AG04450 (cell line): ENCODE measurements at regions not wholly inside any gene's neighbourhood (a gene's known extent, or its start where the extent isn't known, plus 50 kb on each side); places are given as distances from the start of the nearest gene placed in this dataset.

Source experiments
- CTCF ChIA-PET: fragments of 300-600, 350-600 bp; formaldehyde crosslinking; extraction: SDS; loops from one replicate; lab custom pipeline; 2022; ENCODE audit warnings: antibody characterized with exemption, inconsistent platforms; lab: Charles Lee
- POLR2A ChIA-PET: fragments of 350-600 bp; formaldehyde crosslinking; extraction: SDS; loops from one replicate; lab custom pipeline; 2021; ENCODE audit warnings: antibody characterized with exemption, inconsistent platforms; lab: Yijun Ruan, JAX
- DNase-seq: peaks from one replicate; pipeline ENCODE4 v3.0.0-alpha.2; 2011; ENCODE audit warnings: low read depth, low spot score
- H3K27ac ChIP-seq: one replicate; pipeline ENCODE4 v1.5.1; 2012; ENCODE audit warnings: low read depth, low read length, control low read depth
- H3K27me3 ChIP-seq: one replicate; pipeline ENCODE4 v1.6.0; 2012; ENCODE audit warnings: low read length; ENCODE audit not compliant: control insufficient read depth, insufficient read depth
- H3K4me3 ChIP-seq: 2 replicates; pipeline ENCODE4 v1.5.1; 2011; ENCODE audit warnings: mild to moderate bottlenecking, low read depth, low read length, control low read depth
- H3K9me3 ChIP-seq: 2 replicates; pipeline ENCODE4 v1.5.1; 2012; ENCODE audit warnings: low read length; ENCODE audit not compliant: control insufficient read depth, insufficient read depth
- CTCF ChIP-seq: IDR thresholded peaks from 2 replicates; pipeline ENCODE4 v1.5.1; 2011; ENCODE audit warnings: low read depth, low read length, control low read depth, inconsistent platforms

GRCh38 chr6:163651915-163652668, 237.6 kb downstream of the QKI start:
- Histone ChIP-seq H3K4me3 (no peak overlapping the region), H3K27ac (no peak overlapping the region), H3K9me3 (peaks cover 4% of the 10 kb centered on the region; the same call in 1 of the 2 replicates), H3K27me3 (no peaks in the 10 kb centered on the region)
- CTCF ChIA-PET: no interaction called here
- POLR2A ChIA-PET: no interaction called here
- DNase-seq: no peak
- no peak for TF ChIP-seq CTCF

GRCh38 chr6:163651426-163651825, 236.9 kb downstream of the QKI start:
- no peak overlapping the region for H3K4me3 ChIP-seq
- peaks cover 4% of the 10 kb centered on the region; the same call in 1 of the 2 replicates for H3K9me3 ChIP-seq
- no peak for DNase-seq
- no peak for TF ChIP-seq CTCF
- no peaks in the 10 kb centered on the region for H3K27me3 ChIP-seq
- CTCF ChIA-PET: no interaction called here
- no peak overlapping the region for H3K27ac ChIP-seq
- POLR2A ChIA-PET: no interaction called here

- Histone ChIP-seq H3K9me3 (peaks cover 5% of the 10 kb centered on the region), H3K4me3 (no peak overlapping the region), H3K27me3 (no peaks in the 10 kb centered on the region), H3K27ac (no peak overlapping the region)
- DNase-seq: no peak
- POLR2A ChIA-PET: no interaction called here
- CTCF ChIA-PET: no interaction called here
- no peak for TF ChIP-seq CTCF
These were observed 234.3 kb downstream of the QKI start for GRCh38 chr6:163648868-163649267.

GRCh38 chr6:163647624-163648023, 233.1 kb downstream of the QKI start:
- H3K9me3 ChIP-seq: peaks cover 14% of the 10 kb centered on the region
- no peak for TF ChIP-seq CTCF
- no peak for DNase-seq
- no peaks in the 10 kb centered on the region for H3K27me3 ChIP-seq
- no peak overlapping the region for H3K27ac ChIP-seq
- CTCF ChIA-PET: no interaction called here
- no peak overlapping the region for H3K4me3 ChIP-seq
- POLR2A ChIA-PET: no interaction called here

GRCh38 chr6:163646866-163647265, 232.3 kb downstream of the QKI start:
- DNase-seq: no peak
- no peak for TF ChIP-seq CTCF
- ChIA-PET CTCF (no interaction called here), POLR2A (no interaction called here)
- Histone ChIP-seq H3K4me3 (no peak overlapping the region), H3K9me3 (peaks cover 20% of the 10 kb centered on the region), H3K27ac (no peak overlapping the region), H3K27me3 (no peaks in the 10 kb centered on the region)
